DND-41 (cell line): ENCODE measurements at regions not wholly inside any gene's neighbourhood (a gene's known extent, or its start where the extent isn't known, plus 50 kb on each side); places are given as distances from the start of the nearest gene placed in this dataset.
"Not testable (repeated sequence)": the region's sequence is repeated elsewhere in the genome, so short reads cannot be mapped to it uniquely, and the experiment has no call there.

Source experiments
- ATAC-seq: fragments of 200-7000 bp; cut with Tn5 transposase; 3 replicates; pipeline ENCODE4 v1.9.1; 2021; ENCODE audit warnings: low read depth; ENCODE audit not compliant: insufficient read depth
- DNase-seq: peaks from one replicate; pipeline ENCODE4 v3.0.0-alpha.2; 2020
- H2AFZ ChIP-seq: 2 replicates; pipeline ENCODE4 v1.6.0; 2012; ENCODE audit warnings: low read depth, low read length
- H3K27ac ChIP-seq: 2 replicates; pipeline ENCODE4 v1.5.1; 2012; ENCODE audit warnings: low read length, inconsistent platforms
- H3K27me3 ChIP-seq: fragments of 200-600 bp; sonication (generic); 2 replicates; pipeline ENCODE4 v1.6.0; 2012; ENCODE audit warnings: low read length, mild to moderate bottlenecking, inconsistent platforms; ENCODE audit not compliant: insufficient read depth, poor library complexity
- H3K36me3 ChIP-seq: 2 replicates; pipeline ENCODE4 v1.5.1; 2012; ENCODE audit warnings: low read length, inconsistent platforms; ENCODE audit not compliant: insufficient read depth
- H3K4me1 ChIP-seq: 2 replicates; pipeline ENCODE4 v1.5.1; 2012; ENCODE audit warnings: mild to moderate bottlenecking, low read length; ENCODE audit not compliant: insufficient read depth
- H3K4me2 ChIP-seq: 2 replicates; pipeline ENCODE4 v1.6.0; 2012; ENCODE audit warnings: mild to moderate bottlenecking, moderate library complexity, low read length, inconsistent platforms; ENCODE audit not compliant: insufficient read depth
- H3K4me3 ChIP-seq, 2 experiments: fragments of 200-600 bp in 1 of 2; shearing (Covaris generic) in 1 of 2; 2 replicates each; pipeline ENCODE4 v1.5.1; 2012 to 2016; ENCODE audit warnings: inconsistent platforms in 2 of 2, low read length in 2 of 2, mild to moderate bottlenecking in 2 of 2, low read depth in 1 of 2, moderate library complexity in 1 of 2
- H3K79me2 ChIP-seq: 2 replicates; pipeline ENCODE4 v1.6.0; 2012; ENCODE audit warnings: low read length, inconsistent platforms; ENCODE audit not compliant: insufficient read depth
- H3K9ac ChIP-seq: 2 replicates; pipeline ENCODE4 v1.6.0; 2012; ENCODE audit warnings: low read depth, mild to moderate bottlenecking, inconsistent platforms, low read length, moderate library complexity
- H3K9me3 ChIP-seq: 2 replicates; pipeline ENCODE4 v1.5.1; 2012; ENCODE audit warnings: low read length, moderate library complexity, mild to moderate bottlenecking, inconsistent platforms; ENCODE audit not compliant: insufficient read depth, severe bottlenecking
- H4K20me1 ChIP-seq: 2 replicates; pipeline ENCODE4 v1.6.0; 2012; ENCODE audit warnings: low read length; ENCODE audit not compliant: insufficient read depth
- CTCF ChIP-seq: IDR thresholded peaks from 2 replicates; pipeline ENCODE4 v1.5.1; 2012; ENCODE audit warnings: borderline replicate concordance, low read length, moderate library complexity, mild to moderate bottlenecking; ENCODE audit not compliant: poor library complexity, severe bottlenecking; ENCODE audit errors: extremely low read depth
- EZH2 ChIP-seq: IDR thresholded peaks from 3 replicates; pipeline ENCODE4 v1.6.1; 2012; ENCODE audit warnings: borderline replicate concordance, low read depth, mild to moderate bottlenecking, moderate library complexity, low read length, inconsistent platforms; ENCODE audit not compliant: severe bottlenecking

- no peaks in the 10 kb centered on the region for H3K36me3 ChIP-seq
- ATAC-seq (no peak), DNase-seq (no peak)
- H3K27me3 ChIP-seq: no peaks in the 10 kb centered on the region
- H3K9ac ChIP-seq: no peak overlapping the region
- H3K4me2 ChIP-seq: no peak overlapping the region
- no peaks in the 10 kb centered on the region for H3K9me3 ChIP-seq
- H3K27ac ChIP-seq: no peak overlapping the region
- no peak overlapping the region for H3K4me3 ChIP-seq
- no peaks in the 10 kb centered on the region for H3K4me1 ChIP-seq
- no peak for TF ChIP-seq EZH2
- no peak for TF ChIP-seq CTCF
- H4K20me1 ChIP-seq: no peaks in the 10 kb centered on the region
- H2AFZ ChIP-seq: no peak overlapping the region
- H3K79me2 ChIP-seq: no peaks in the 10 kb centered on the region
Observed at GRCh38 chr9:108396193-108396592, 459.6 kb downstream of the ACTL7B start.

GRCh38 chr9:108395421-108395820 lies 460.4 kb downstream of the ACTL7B start:
- Histone ChIP-seq H3K79me2 (no peaks in the 10 kb centered on the region), H3K4me1 (no peaks in the 10 kb centered on the region), H3K9me3 (no peaks in the 10 kb centered on the region), H3K36me3 (no peaks in the 10 kb centered on the region), H3K4me3 (no peak overlapping the region), H3K9ac (no peak overlapping the region), H4K20me1 (no peaks in the 10 kb centered on the region), H3K27ac (no peak overlapping the region), H3K4me2 (no peak overlapping the region), H2AFZ (no peak overlapping the region), H3K27me3 (no peaks in the 10 kb centered on the region)
- DNase-seq (no peak), ATAC-seq (no peak)
- TF ChIP-seq EZH2 (no peak), CTCF (no peak)

GRCh38 chr9:108394726-108395125 lies 461.1 kb downstream of the ACTL7B start:
- H3K4me2 ChIP-seq: no peak overlapping the region
- H4K20me1 ChIP-seq: no peaks in the 10 kb centered on the region
- no peaks in the 10 kb centered on the region for H3K79me2 ChIP-seq
- no peaks in the 10 kb centered on the region for H3K36me3 ChIP-seq
- H3K4me3 ChIP-seq: no peak overlapping the region
- no peak for TF ChIP-seq CTCF
- TF ChIP-seq EZH2: no peak
- no peak overlapping the region for H2AFZ ChIP-seq
- H3K9me3 ChIP-seq: no peaks in the 10 kb centered on the region
- ATAC-seq (no peak), DNase-seq (no peak)
- no peaks in the 10 kb centered on the region for H3K4me1 ChIP-seq
- H3K27me3 ChIP-seq: no peaks in the 10 kb centered on the region
- H3K9ac ChIP-seq: no peak overlapping the region
- no peak overlapping the region for H3K27ac ChIP-seq

GRCh38 chr9:108393481-108394001 lies 462.2 kb downstream of the ACTL7B start:
- H3K27me3 ChIP-seq, H3K9ac ChIP-seq, H3K9me3 ChIP-seq, H4K20me1 ChIP-seq, DNase-seq, H3K27ac ChIP-seq, H2AFZ ChIP-seq, H3K4me3 ChIP-seq, H3K36me3 ChIP-seq, H3K79me2 ChIP-seq, H3K4me1 ChIP-seq, ATAC-seq, H3K4me2 ChIP-seq: not testable (repeated sequence)
